Lower leg skin (tissue), 3 donors: ENCODE measurements at regions not wholly inside any gene's neighbourhood (a gene's known extent, or its start where the extent isn't known, plus 50 kb on each side); places are given as distances from the start of the nearest gene placed in this dataset.

Source experiments
- CTCF ChIP-seq, 3 donors: fragments of 450-650 bp; IDR thresholded peaks; one replicate each; pipeline ENCODE4 v1.5.1; 2016; ENCODE audit warnings: antibody characterized with exemption in 3 of 3, mild to moderate bottlenecking in 3 of 3, moderate library complexity in 2 of 3
- POLR2A ChIP-seq, 2 donors: fragments of 450-650 bp; IDR thresholded peaks; one replicate each; pipeline ENCODE4 v1.6.1; 2016 to 2017; ENCODE audit warnings: antibody characterized with exemption in 2 of 2, mild to moderate bottlenecking in 1 of 2, moderate library complexity in 1 of 2

- TF ChIP-seq CTCF (IDR thresholded peaks at IDR 0.05) (no peak), POLR2A (IDR thresholded peaks at IDR 0.05) (no peak)
These were observed 168.4 kb upstream of the LRIG3 start for GRCh38 chr12:59088673-59089072.
